Chondrocyte (in vitro differentiated cells): ENCODE measurements at regions not wholly inside any gene's neighbourhood (a gene's known extent, or its start where the extent isn't known, plus 50 kb on each side); places are given as distances from the start of the nearest gene placed in this dataset.
"Not testable (repeated sequence)": the region's sequence is repeated elsewhere in the genome, so short reads cannot be mapped to it uniquely, and the experiment has no call there.

Source experiments
- DNase-seq: peaks from one replicate; pipeline ENCODE4 v3.0.0; 2021; ENCODE audit warnings: mixed read lengths, low spot score
- H3K27ac Mint-ChIP-seq: one replicate; pipeline ENCODE4 v1.8.0; 2021; ENCODE audit warnings: mild to moderate bottlenecking, moderate library complexity, mixed read lengths; ENCODE audit not compliant: unreplicated experiment
- H3K27me3 Mint-ChIP-seq: 2 replicates; pipeline ENCODE4 v1.8.0; 2021; ENCODE audit warnings: low read depth, mixed read lengths
- H3K36me3 Mint-ChIP-seq: 2 replicates; pipeline ENCODE4 v1.8.0; 2021; ENCODE audit warnings: low read depth, mixed read lengths
- H3K4me1 Mint-ChIP-seq: 2 replicates; pipeline ENCODE4 v1.8.0; 2021; ENCODE audit warnings: low read depth, mild to moderate bottlenecking, mixed read lengths
- H3K4me3 Mint-ChIP-seq: one replicate; pipeline ENCODE4 v1.8.0; 2021; ENCODE audit warnings: mild to moderate bottlenecking, moderate library complexity, mixed read lengths; ENCODE audit not compliant: unreplicated experiment
- H3K9me3 Mint-ChIP-seq: 2 replicates; pipeline ENCODE4 v1.8.0; 2021; ENCODE audit warnings: low read depth, mixed read lengths
- TF ChIP-seq, protein P1 (sequence below): fragments of 200-600 bp; sonication (generic); IDR thresholded peaks from 2 replicates; pipeline ENCODE4 v1.5.0; 2021; ENCODE audit warnings: antibody characterized with exemption, mild to moderate bottlenecking, moderate library complexity

GRCh38 chr1:224031986-224032385 lies 81.9 kb upstream of the FBXO28 start:
- H3K36me3 Mint-ChIP-seq, H3K27me3 Mint-ChIP-seq, H3K27ac Mint-ChIP-seq, H3K4me1 Mint-ChIP-seq, H3K4me3 Mint-ChIP-seq, H3K9me3 Mint-ChIP-seq, DNase-seq: not testable (repeated sequence)

GRCh38 chr1:224030257-224030656 lies 83.7 kb upstream of the FBXO28 start:
- H3K9me3 Mint-ChIP-seq, H3K4me1 Mint-ChIP-seq, H3K4me3 Mint-ChIP-seq, DNase-seq, H3K27ac Mint-ChIP-seq, H3K36me3 Mint-ChIP-seq, H3K27me3 Mint-ChIP-seq: not testable (repeated sequence)

DNA sequence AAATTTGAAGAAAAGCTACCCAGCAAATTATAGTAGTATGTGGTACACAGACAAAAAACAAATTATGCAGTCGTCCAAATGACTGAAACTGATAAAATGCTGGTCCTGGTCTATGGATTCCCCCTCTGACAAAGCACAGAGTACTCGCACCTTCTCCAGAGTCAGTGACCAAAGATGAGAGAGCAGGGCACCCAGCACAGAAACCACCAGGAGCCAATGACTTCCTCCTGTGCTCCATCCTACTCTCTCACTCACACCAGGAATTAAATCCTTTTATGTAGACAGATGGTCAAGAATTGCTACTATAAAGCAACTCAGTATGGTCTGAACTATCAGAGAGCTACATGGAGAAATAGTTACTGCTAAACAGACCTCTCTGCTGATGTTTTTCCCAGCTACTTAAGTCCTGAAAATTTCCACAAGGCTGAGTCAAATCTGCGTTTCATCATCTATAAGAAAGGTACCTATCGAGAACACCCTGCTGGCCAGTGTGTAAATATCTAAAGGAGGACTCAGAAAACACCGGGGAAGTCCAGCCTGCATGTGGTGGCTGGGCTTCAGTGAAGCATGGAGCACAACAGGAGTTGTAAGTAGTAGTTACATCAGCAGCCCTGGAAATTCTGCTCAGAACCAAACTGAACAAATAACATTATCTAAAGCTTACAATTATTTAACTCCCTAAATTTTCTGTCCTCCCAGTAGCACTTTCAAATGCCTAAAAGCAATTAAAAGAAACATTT lies 84.5 kb upstream of the FBXO28 start:
- not testable (repeated sequence) for DNase-seq, H3K9me3 Mint-ChIP-seq, H3K27ac Mint-ChIP-seq, H3K36me3 Mint-ChIP-seq, H3K27me3 Mint-ChIP-seq, H3K4me3 Mint-ChIP-seq, H3K4me1 Mint-ChIP-seq

DNA sequence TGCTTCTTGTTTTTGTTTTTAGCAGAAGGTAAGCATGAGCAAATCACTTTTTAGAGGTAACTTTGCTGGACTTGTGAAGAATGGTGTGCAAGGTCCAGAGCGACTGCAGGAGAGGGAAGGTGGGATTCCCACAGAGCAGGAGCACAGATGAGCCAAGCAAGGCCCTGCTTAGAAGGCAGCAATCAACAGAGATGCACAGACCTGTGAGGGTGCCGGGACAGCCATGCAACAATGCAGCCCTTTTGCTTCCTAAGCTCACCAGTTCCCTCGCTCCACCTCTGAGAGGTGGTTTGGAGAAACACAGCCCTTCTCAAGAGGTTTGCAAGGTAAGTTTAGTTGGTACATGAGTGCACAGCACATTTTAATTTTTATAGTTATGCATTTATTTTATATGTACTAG lies 85.1 kb upstream of the FBXO28 start:
- not testable (repeated sequence) for H3K4me1 Mint-ChIP-seq, H3K27me3 Mint-ChIP-seq, H3K4me3 Mint-ChIP-seq, DNase-seq, H3K36me3 Mint-ChIP-seq, H3K9me3 Mint-ChIP-seq, H3K27ac Mint-ChIP-seq

DNA sequence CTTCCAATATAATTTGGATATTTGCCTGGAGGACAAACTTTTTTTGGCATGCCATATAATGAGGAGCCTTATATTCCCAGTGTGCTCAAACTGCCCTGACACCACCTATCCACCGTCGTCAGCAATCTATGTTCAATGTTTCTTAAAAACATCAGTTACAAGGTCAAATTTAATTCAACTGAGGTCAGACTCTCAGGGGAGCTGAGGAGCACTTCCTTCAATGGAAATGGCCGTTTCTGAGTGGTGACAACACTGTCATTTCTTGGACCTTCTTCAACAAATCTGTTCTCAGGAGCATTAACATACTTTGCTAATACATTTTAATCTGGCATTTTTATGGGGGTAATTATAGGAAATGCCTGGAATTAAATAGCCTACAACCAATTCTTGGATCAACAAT lies 90.8 kb upstream of the FBXO28 start:
- not testable (repeated sequence) for H3K36me3 Mint-ChIP-seq, H3K4me1 Mint-ChIP-seq, DNase-seq, H3K27me3 Mint-ChIP-seq, H3K9me3 Mint-ChIP-seq, H3K4me3 Mint-ChIP-seq, H3K27ac Mint-ChIP-seq

DNA sequence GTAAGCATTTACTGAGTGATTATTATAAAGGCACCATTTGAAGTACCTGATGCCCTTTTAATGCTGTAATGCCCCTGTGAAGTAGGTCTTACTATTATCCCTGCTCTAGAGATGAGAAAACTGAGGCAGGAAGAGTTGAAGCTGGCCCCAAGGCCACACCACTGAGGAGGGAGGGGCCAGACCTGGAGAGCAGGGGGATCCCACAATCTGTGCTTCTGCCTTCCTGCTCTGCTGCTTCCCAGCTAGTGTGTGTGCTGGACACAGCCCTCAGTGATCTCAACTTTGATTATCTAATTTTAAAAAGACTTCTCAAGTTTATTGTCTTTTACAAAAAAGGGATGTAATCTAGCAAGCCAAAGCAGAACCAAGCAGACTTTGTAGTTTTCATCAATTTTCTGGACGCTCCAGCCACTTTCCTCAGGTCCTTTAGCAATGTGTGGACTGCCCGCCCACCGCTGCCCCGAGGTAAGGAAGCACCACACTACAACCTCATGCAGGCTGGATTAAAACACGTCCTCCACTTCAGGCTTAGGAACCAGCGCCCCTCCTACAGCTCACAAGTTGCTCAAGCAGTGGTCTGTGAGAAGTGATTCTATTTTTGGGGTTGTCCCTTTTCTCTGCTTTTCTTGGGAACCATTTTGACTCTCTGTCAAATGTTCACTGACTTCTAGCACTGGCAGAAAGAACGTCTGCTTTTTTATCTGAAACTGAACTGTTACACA lies 91.5 kb upstream of the FBXO28 start:
- H3K27ac Mint-ChIP-seq, H3K36me3 Mint-ChIP-seq, DNase-seq, H3K27me3 Mint-ChIP-seq, H3K9me3 Mint-ChIP-seq, H3K4me3 Mint-ChIP-seq, H3K4me1 Mint-ChIP-seq: not testable (repeated sequence)

DNA sequence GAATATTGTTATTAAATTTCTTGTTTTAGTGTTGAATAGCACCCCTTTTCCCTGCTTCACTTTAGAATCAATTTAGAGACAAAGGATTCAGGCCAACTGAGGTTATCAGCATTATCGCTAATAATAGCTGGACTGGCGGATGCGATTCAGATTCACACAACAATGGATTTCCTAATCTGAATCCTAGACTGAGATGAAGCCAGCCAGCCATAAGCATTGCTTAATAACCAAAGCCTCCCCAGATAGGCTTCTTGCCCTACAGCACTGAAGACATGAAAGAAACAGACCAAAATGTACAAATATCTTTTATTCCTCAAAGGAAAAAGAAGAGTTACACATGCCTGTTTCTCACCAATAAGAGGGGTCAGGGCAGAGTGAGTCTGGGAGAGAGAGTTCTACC lies 94.0 kb upstream of the FBXO28 start:
- not testable (repeated sequence) for H3K27ac Mint-ChIP-seq, H3K4me1 Mint-ChIP-seq, DNase-seq, H3K9me3 Mint-ChIP-seq, H3K36me3 Mint-ChIP-seq, H3K4me3 Mint-ChIP-seq, H3K27me3 Mint-ChIP-seq

DNA sequence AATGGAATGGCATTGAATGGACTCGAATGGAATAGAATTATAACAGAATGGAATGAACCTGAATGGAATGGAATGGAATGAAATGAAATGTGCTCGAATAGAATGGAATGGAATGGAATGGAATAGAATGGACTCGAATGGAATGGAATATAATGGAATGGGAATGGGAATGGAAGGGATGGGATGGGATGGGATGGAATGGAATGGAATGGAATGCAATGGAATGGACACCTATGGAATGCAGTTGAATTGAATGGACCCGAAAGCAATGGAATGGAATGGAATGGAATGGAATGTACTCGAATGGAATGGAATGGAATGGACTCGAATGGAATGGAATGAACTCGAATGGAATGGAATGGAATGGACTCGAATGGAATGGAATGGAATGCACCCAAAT lies 98.1 kb upstream of the FBXO28 start:
- not testable (repeated sequence) for DNase-seq, H3K4me1 Mint-ChIP-seq, H3K9me3 Mint-ChIP-seq, H3K27ac Mint-ChIP-seq, H3K36me3 Mint-ChIP-seq, H3K27me3 Mint-ChIP-seq, H3K4me3 Mint-ChIP-seq

- no peaks in the 10 kb centered on the region for H3K9me3 Mint-ChIP-seq
- no peaks in the 10 kb centered on the region for H3K4me1 Mint-ChIP-seq
- no peak overlapping the region for H3K4me3 Mint-ChIP-seq
These were observed 99.6 kb upstream of the FBXO28 start for GRCh38 chr1:224014330-224014649.

DNA sequence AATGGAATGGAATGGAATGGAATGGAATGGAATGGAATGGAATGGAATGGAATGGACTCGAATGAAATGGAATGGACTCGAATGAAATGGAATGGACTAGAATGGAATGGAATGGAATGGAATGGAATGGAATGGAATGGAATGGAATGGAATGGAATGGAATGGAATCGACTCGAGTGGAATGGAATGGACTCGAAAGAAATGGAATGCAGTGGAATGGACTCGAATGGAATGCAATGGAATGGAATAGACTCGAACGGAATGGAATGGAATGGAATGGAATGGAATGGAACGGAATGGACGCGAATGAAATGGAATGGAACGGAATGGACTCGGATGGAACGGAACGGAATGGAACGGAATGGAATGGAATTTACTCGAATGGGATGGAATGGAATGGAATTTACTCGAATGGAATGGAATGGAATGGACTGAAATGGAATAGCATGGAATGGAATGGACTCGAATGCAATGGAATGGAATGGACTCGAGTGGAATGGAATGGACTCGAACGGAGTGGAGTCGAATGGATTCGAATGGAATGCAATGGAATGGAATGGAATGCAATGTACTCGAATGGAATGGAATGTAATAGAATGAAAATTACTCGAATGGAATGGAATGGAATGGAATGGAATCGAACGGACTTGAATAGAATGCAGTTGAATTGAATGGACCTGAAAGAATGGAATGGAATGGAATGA lies 100.1 kb upstream of the FBXO28 start:
- not testable (repeated sequence) for H3K27me3 Mint-ChIP-seq, H3K9me3 Mint-ChIP-seq, H3K4me1 Mint-ChIP-seq, DNase-seq, H3K4me3 Mint-ChIP-seq, H3K27ac Mint-ChIP-seq
- H3K36me3 Mint-ChIP-seq, result peaks cover 11% of the 10 kb centered on the region

More at GRCh38 chr1:224014330-224014649, 99.6 kb upstream of the FBXO28 start:
- TF ChIP-seq, protein P1, sequence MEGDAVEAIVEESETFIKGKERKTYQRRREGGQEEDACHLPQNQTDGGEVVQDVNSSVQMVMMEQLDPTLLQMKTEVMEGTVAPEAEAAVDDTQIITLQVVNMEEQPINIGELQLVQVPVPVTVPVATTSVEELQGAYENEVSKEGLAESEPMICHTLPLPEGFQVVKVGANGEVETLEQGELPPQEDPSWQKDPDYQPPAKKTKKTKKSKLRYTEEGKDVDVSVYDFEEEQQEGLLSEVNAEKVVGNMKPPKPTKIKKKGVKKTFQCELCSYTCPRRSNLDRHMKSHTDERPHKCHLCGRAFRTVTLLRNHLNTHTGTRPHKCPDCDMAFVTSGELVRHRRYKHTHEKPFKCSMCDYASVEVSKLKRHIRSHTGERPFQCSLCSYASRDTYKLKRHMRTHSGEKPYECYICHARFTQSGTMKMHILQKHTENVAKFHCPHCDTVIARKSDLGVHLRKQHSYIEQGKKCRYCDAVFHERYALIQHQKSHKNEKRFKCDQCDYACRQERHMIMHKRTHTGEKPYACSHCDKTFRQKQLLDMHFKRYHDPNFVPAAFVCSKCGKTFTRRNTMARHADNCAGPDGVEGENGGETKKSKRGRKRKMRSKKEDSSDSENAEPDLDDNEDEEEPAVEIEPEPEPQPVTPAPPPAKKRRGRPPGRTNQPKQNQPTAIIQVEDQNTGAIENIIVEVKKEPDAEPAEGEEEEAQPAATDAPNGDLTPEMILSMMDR, result no peak
- Mint-ChIP-seq H3K27me3 (no peaks in the 10 kb centered on the region), H3K27ac (no peak overlapping the region), H3K36me3 (peaks cover 10% of the 10 kb centered on the region)
- no peak for DNase-seq

DNA sequence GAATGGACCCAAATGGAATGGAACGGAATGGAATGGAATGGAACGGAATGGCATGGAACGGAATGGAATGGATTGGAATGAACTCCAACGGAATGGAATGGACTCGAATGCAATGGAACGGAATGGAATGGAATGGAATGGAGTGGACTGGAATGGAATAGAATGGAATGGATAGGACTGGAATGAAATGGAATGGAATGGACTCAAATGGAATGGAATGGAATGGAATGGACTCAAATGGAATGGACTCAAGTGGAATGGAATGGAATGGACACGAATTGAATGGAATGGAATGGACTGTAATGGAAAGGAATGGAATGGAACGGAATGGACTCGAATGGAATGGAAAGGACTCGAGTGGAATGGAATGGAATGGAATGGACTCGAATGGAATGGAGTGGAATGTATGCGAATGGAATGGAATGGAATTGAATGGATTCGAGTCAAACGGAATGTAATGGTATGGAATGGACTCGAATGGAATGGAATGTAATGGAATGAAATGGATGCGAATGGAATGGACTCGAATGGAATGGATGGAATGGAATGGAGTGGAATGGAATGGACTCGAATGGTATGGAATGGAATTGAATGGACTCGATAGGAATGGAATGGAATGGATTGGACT lies 101.0 kb upstream of the FBXO28 start:
- H3K27ac Mint-ChIP-seq, H3K9me3 Mint-ChIP-seq, H3K4me3 Mint-ChIP-seq, H3K4me1 Mint-ChIP-seq, H3K27me3 Mint-ChIP-seq, DNase-seq: not testable (repeated sequence)
- peaks cover 16% of the 10 kb centered on the region for H3K36me3 Mint-ChIP-seq
